Epithelial cell of esophagus (primary cell): ENCODE measurements at regions not wholly inside any gene's neighbourhood (a gene's known extent, or its start where the extent isn't known, plus 50 kb on each side); places are given as distances from the start of the nearest gene placed in this dataset.
"Not testable (repeated sequence)": the region's sequence is repeated elsewhere in the genome, so short reads cannot be mapped to it uniquely, and the experiment has no call there.

Source experiments
- DNase-seq: peaks from one replicate; pipeline ENCODE4 v3.0.0; 2010; ENCODE audit warnings: low read depth
- H3K4me3 ChIP-seq: 2 replicates; pipeline ENCODE4 v1.5.1; 2011; ENCODE audit warnings: mild to moderate bottlenecking, low read length, control low read depth
- CTCF ChIP-seq: IDR thresholded peaks from 2 replicates; pipeline ENCODE4 v1.5.1; 2011; ENCODE audit warnings: low read depth, mild to moderate bottlenecking, low read length, control low read depth, inconsistent platforms; ENCODE audit not compliant: insufficient read depth; ENCODE audit errors: missing control alignments

GRCh38 chr6:167686204-167686893 is 140.4 kb upstream of the AFDN start:
- no peak overlapping the region for H3K4me3 ChIP-seq
- DNase-seq = no peak
- TF ChIP-seq CTCF = no peak

- DNase-seq = no peak
These were observed 139.5 kb upstream of the AFDN start for GRCh38 chr6:167687116-167687725.

GRCh38 chr6:167688123-167688522 is 138.6 kb upstream of the AFDN start:
- no peak for DNase-seq
- TF ChIP-seq CTCF = no peak
- H3K4me3 ChIP-seq = no peak overlapping the region

More at GRCh38 chr6:167687116-167687725, 139.5 kb upstream of the AFDN start:
- no peak for TF ChIP-seq CTCF
- no peak overlapping the region for H3K4me3 ChIP-seq

GRCh38 chr6:167689278-167689677 is 137.4 kb upstream of the AFDN start:
- no peak for DNase-seq
- no peak for TF ChIP-seq CTCF
- no peak overlapping the region for H3K4me3 ChIP-seq

- DNase-seq = no peak
- H3K4me3 ChIP-seq = no peak overlapping the region
- no peak for TF ChIP-seq CTCF
These were observed 137.0 kb upstream of the AFDN start for GRCh38 chr6:167689751-167690150.

GRCh38 chr6:167690167-167690922 is 136.4 kb upstream of the AFDN start:
- H3K4me3 ChIP-seq, DNase-seq: not testable (repeated sequence)

GRCh38 chr6:167690931-167691330 is 135.8 kb upstream of the AFDN start:
- no peak for TF ChIP-seq CTCF

More at GRCh38 chr6:167690931-167691330, 135.8 kb upstream of the AFDN start:
- no peak for DNase-seq
- H3K4me3 ChIP-seq = no peak overlapping the region
